Stomach (tissue), 4 donors: ENCODE measurements at regions not wholly inside any gene's neighbourhood (a gene's known extent, or its start where the extent isn't known, plus 50 kb on each side); places are given as distances from the start of the nearest gene placed in this dataset.

Experiments
- CTCF ChIP-seq, 7 experiments: fragments of 450-650 bp in 4 of 7; fragments of 200-600 bp in 3 of 7; sonication (generic) in 3 of 7; IDR thresholded peaks; one replicate each; pipeline ENCODE4 v1.5.1; 2016 to 2019; ENCODE audit warnings: antibody characterized with exemption in 7 of 7, control low read depth in 2 of 7, mild to moderate bottlenecking in 1 of 7
- EP300 ChIP-seq: sonication (generic); formaldehyde crosslinking; IDR thresholded peaks from one replicate; pipeline ENCODE4 v1.6.1; 2017; ENCODE audit warnings: antibody characterized with exemption

GRCh38 chr5:68746220-68746619 lies 347.6 kb upstream of the SLC30A5 start:
- TF ChIP-seq CTCF (IDR thresholded peaks at IDR 0.05) (no peak), EP300 (no peak)
